Progenitor cell of endocrine pancreas (in vitro differentiated cells): ENCODE measurements at regions not wholly inside any gene's neighbourhood (a gene's known extent, or its start where the extent isn't known, plus 50 kb on each side); places are given as distances from the start of the nearest gene placed in this dataset.

Experiments
- DNase-seq: peaks from one replicate; pipeline ENCODE4 v3.0.0; 2021; ENCODE audit warnings: low spot score; ENCODE audit not compliant: unreplicated experiment
- H3K27ac Mint-ChIP-seq: 2 replicates; pipeline ENCODE4 v1.8.0; 2021; ENCODE audit warnings: mild to moderate bottlenecking, moderate library complexity, mixed read lengths
- H3K27me3 Mint-ChIP-seq: 2 replicates; pipeline ENCODE4 v1.8.0; 2021; ENCODE audit warnings: mixed read lengths
- H3K36me3 Mint-ChIP-seq: 2 replicates; pipeline ENCODE4 v1.8.0; 2022; ENCODE audit warnings: mixed read lengths; ENCODE audit not compliant: insufficient read depth
- H3K4me1 Mint-ChIP-seq: 2 replicates; pipeline ENCODE4 v1.8.0; 2021; ENCODE audit warnings: low read depth, mixed read lengths
- H3K4me3 Mint-ChIP-seq: 2 replicates; pipeline ENCODE4 v1.8.0; 2021; ENCODE audit warnings: low read depth, mild to moderate bottlenecking, moderate library complexity, mixed read lengths
- H3K9me3 Mint-ChIP-seq: 2 replicates; pipeline ENCODE4 v1.8.0; 2021; ENCODE audit warnings: low read depth, mixed read lengths
- CTCF ChIP-seq: fragments of 200-600 bp; sonication (generic); IDR thresholded peaks from one replicate; pipeline ENCODE4 v1.5.0; 2021; ENCODE audit warnings: antibody characterized with exemption, mild to moderate bottlenecking; ENCODE audit not compliant: unreplicated experiment

- no peaks in the 10 kb centered on the region for H3K4me1 Mint-ChIP-seq
- no peak for DNase-seq
- H3K9me3 Mint-ChIP-seq = peaks cover 7% of the 10 kb centered on the region
- no peak overlapping the region for H3K27ac Mint-ChIP-seq
- H3K36me3 Mint-ChIP-seq = no peaks in the 10 kb centered on the region
- no peak for TF ChIP-seq CTCF
- H3K4me3 Mint-ChIP-seq = no peak overlapping the region
- H3K27me3 Mint-ChIP-seq = no peaks in the 10 kb centered on the region
These were observed 257.1 kb downstream of the ADAMTS20 start for GRCh38 chr12:43294916-43295315.

GRCh38 chr12:43294147-43294546 is 257.9 kb downstream of the ADAMTS20 start:
- Mint-ChIP-seq H3K9me3 (peaks cover 7% of the 10 kb centered on the region), H3K27me3 (no peaks in the 10 kb centered on the region), H3K36me3 (no peaks in the 10 kb centered on the region), H3K4me1 (peaks cover 1% of the 10 kb centered on the region), H3K4me3 (no peak overlapping the region), H3K27ac (no peak overlapping the region)
- no peak for TF ChIP-seq CTCF
- DNase-seq = no peak

- no peak overlapping the region for H3K4me3 Mint-ChIP-seq
- no peaks in the 10 kb centered on the region for H3K36me3 Mint-ChIP-seq
- H3K27ac Mint-ChIP-seq = no peak overlapping the region
- no peak for DNase-seq
- no peaks in the 10 kb centered on the region for H3K27me3 Mint-ChIP-seq
- TF ChIP-seq CTCF = no peak
- H3K9me3 Mint-ChIP-seq = peaks cover 7% of the 10 kb centered on the region
- peaks cover 7% of the 10 kb centered on the region for H3K4me1 Mint-ChIP-seq
These were observed 258.6 kb downstream of the ADAMTS20 start for GRCh38 chr12:43293396-43293795.

GRCh38 chr12:43292699-43293098 is 259.3 kb downstream of the ADAMTS20 start:
- Mint-ChIP-seq H3K27me3 (no peaks in the 10 kb centered on the region), H3K4me3 (no peak overlapping the region), H3K27ac (no peak overlapping the region), H3K9me3 (peaks cover 7% of the 10 kb centered on the region), H3K36me3 (no peaks in the 10 kb centered on the region), H3K4me1 (peaks cover 13% of the 10 kb centered on the region)
- DNase-seq = no peak
- TF ChIP-seq CTCF = no peak

- H3K4me1 Mint-ChIP-seq = peaks cover 21% of the 10 kb centered on the region
- no peaks in the 10 kb centered on the region for H3K36me3 Mint-ChIP-seq
These were observed 260.5 kb downstream of the ADAMTS20 start for GRCh38 chr12:43291516-43291915.

More at GRCh38 chr12:43291516-43291915, 260.5 kb downstream of the ADAMTS20 start:
- no peaks in the 10 kb centered on the region for H3K27me3 Mint-ChIP-seq
- H3K9me3 Mint-ChIP-seq = peaks cover 3% of the 10 kb centered on the region
- TF ChIP-seq CTCF = no peak
- no peak overlapping the region for H3K4me3 Mint-ChIP-seq
- DNase-seq = no peak
- H3K27ac Mint-ChIP-seq = no peak overlapping the region
